ENCODE measurements at regions not wholly inside any gene's neighbourhood (a gene's known extent, or its start where the extent isn't known, plus 50 kb on each side); places are given as distances from the start of the nearest gene placed in this dataset.

GRCh38 chr11:31865606-31866300 lies 54.6 kb upstream of the PAX6 start:
- DNase-seq (ENCODE audit: extremely low read depth in 1 of 2, low read depth in 1 of 2) = no peak

- no peak for DNase-seq (ENCODE audit: extremely low read depth in 1 of 2, low read depth in 1 of 2)
Observed at GRCh38 chr11:31863170-31863832, 52.2 kb upstream of the PAX6 start.

GRCh38 chr11:31861011-31861410 lies 49.9 kb upstream of the PAX6 start:
- DNase-seq (ENCODE audit: extremely low read depth in 1 of 2, low read depth in 1 of 2) = no peak
